NOMO-1 treated with dmso at 0.1 percent for 144 hours (cell line): ENCODE measurements at regions not wholly inside any gene's neighbourhood (a gene's known extent, or its start where the extent isn't known, plus 50 kb on each side); places are given as distances from the start of the nearest gene placed in this dataset.

Experiments used
- DNase-seq: peaks from one replicate; lab custom pipeline; 2025; ENCODE audit not compliant: unreplicated experiment; lab: John Stamatoyannopoulos, UW

GRCh38 chr18:75926811-75927210 lies 499.3 kb upstream of the SMIM21 start:
- DNase-seq = no peak

- DNase-seq = no peak
Measured at GRCh38 chr18:75923169-75923568, 495.7 kb upstream of the SMIM21 start.

DNA sequence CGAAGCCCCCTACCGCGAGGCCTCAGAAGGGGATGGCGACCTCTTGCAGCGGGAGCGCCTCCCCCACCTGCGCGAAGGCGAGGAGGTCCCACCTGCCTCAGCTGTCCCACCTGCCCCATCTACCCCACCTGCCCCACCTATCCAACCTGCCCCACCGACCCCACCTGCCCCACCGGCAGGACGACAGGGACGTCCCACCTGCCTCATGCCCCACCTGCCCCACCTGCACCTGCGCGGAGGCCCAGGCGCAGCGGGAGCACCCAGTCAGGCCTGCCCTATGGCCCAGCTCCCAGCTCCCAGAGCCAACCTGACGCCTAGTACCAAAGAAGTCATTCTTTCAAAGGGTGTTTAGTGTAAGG lies 489.1 kb upstream of the SMIM21 start:
- DNase-seq = no peak

DNA sequence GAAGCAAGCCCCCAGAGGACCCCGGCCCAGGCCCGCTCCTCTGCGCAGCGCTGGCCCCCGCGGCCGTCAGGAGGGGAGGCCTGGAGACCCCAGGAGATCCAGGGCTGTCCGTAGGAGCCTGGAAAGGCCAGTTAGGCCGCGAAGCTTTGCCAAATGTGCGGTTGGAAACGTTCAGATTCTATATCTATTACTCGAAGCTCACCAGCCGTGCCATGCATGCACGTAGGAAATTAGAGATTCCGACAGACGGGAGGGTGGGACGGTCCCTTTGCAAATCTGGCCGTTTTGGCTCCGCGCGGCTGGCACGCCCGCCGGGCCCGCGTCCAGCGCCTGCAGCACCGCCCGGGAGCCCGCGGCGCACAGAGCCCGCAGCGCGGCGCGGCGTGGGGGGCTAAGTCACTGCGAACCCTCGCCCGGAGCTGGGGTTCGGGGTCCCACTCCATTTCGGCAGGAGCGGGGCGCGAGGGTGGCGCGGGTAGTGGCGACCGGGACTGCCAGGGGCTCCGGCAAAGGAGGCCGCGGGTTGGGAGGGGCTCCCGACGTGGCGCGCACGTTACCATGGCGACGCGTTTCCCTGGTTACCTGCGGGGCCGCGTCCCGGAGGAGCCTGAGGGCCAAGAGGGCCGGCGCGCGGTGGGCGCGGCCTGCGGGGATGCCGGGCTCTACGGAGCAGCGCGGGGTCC lies 488.6 kb upstream of the SMIM21 start:
- DNase-seq = no peak

DNA sequence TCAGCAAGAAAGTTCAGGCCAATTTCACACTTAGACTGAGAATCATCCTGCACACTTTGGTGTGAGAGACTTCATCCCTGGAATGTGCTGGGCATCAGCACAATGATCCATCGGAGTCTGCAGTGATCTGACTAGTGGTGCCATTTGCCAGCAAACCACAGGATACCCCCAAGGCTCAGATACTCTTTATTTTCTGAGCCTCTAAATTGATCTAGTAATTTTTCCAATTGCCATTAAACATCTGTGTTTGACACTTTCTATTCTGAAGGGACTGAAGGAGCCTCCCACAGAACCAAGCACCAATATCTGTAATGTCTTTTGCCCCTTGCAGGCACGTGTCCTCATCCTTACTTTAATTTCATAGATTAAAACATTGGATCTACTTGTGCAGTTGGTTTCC lies 485.3 kb upstream of the SMIM21 start:
- DNase-seq = no peak

DNA sequence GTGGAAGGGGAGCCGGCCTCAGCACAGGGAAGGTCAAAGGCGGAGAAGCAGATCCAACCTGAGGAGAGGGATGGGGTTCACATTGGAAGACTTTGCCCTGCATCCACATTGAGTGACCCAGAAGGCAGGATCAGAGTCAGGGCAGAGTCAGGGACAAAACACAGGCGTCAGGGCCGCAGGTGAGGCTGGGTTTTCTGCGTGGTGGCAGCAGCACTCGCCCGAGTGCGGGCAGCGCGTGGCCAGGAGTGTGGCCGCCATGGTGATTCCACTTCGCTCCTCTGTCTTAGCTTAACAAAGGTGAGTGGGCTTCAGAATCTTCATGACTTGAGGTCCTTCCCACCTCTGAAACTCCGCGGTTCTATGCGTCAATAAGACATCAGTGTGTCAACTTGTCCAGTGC lies 476.9 kb upstream of the SMIM21 start:
- DNase-seq = no peak

DNA sequence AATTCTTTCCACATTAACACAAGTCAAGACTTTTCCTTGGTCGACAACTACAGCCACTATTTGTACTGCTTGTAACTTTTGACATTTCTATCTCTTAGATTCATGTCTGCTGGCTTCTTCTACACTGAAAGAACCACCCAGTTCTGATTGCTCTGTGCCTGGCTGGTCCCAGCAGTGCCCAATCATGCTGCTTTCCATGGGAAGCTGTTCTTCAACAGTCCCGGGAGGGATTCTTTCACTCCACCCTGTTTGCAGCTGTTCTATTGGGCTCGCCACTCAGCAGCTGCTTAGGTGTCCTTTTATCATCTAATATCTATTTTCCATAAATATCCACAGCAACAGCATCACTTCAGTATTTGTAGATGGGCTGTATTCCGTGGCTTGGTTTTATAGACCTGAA lies 471.1 kb upstream of the SMIM21 start:
- DNase-seq = no peak

- no peak for DNase-seq
Measured at GRCh38 chr18:75897386-75897785, 469.9 kb upstream of the SMIM21 start.

DNA sequence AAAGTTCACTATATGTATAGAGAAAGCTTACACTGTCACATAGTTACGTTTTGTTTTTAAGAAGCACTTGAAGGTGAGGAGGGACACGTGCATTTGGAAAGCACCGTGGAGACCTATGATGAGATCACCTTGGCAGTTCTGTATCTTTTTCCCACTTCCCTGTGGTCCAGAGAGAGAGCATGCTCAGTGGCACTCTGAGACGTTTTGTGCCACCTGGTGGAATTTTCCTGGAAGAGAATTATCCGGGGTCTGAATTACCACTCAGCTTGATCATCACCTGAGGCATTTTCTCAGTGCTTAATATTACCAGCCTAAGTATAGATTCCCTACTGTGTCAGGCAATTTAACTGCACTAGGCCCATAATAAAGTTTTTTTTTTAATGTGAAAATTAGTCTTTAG lies 469.4 kb upstream of the SMIM21 start:
- no peak for DNase-seq

DNA sequence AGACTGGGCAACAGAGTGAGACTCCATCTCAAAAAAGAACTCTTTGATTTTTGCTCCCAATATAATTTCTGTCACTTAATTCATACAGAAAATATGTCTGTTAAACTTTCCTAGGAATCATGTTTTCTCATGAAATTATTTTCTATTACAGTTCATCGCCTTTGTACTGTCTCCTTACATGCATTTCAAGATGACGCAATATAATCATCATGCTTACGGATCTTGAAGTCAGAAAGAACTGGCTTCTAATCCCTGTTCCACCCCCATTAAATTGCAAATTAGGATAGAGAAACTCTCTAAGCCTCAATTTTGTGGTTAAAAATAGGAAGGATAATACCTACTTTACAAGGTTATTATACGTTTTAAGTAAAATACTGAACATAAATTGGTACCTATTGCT lies 467.6 kb upstream of the SMIM21 start:
- DNase-seq = no peak

GRCh38 chr18:75884728-75885127 lies 457.2 kb upstream of the SMIM21 start:
- DNase-seq = no peak

- no peak for DNase-seq
Measured at GRCh38 chr18:75880925-75881504, 453.5 kb upstream of the SMIM21 start.

DNA sequence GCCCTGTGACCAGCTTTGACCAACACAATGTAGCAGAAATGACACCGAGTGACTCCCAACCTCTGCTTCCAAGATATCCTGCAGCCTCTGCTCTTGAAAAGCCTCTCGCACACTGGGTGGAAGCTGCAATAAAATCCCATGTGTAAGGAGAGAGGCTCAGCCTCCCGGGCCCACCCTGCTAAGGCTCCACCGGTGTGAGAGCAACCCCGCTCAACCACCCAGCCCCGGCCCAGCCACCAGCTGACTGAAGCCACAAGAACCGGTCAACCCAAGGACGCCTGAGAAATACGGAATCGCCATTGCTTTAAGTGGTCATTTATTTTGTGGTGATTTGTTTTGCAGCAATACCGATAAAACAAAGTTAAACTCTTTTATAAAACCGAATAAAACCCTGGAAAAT lies 452.8 kb upstream of the SMIM21 start:
- DNase-seq = no peak

DNA sequence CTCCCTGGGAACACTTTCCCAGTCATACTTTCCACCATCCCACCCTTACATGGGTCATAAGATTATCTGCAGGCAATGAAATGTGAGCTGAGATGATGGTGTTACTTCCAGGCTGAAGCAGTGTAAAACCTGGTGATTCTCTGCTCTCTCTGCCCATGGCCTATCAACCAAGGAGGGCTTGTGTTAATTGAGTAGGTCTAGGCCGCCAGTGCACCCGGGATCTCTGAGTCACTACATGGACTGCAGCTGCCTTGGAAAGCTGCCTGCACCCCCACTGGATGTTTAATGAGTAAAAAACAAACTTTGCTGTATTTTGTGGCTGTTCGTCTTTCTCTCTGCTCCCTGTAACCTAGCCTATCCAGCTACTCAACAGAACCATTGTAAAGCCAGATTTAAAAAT lies 451.7 kb upstream of the SMIM21 start:
- DNase-seq = no peak

DNA sequence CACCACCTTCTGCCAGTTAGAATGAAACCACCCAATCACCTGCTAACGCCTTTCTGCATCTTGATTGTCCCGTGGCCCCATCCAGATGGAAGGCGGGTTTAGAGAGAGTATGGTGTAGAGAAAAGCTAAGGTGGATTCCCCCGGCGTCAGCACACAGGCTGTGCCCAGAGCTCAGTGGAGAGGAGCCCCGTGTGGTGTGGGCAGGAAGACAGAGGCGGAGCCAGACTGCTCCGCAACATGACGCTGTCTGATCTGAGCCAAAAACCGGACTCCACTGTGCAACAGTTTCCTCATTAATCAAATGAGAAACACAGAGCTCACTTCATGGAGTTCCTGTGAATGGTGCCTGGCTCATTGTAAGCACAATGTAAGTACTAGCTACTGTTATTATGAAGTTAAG lies 448.1 kb upstream of the SMIM21 start:
- DNase-seq = no peak

GRCh38 chr18:75874401-75875089 lies 447.0 kb upstream of the SMIM21 start:
- no peak for DNase-seq

DNA sequence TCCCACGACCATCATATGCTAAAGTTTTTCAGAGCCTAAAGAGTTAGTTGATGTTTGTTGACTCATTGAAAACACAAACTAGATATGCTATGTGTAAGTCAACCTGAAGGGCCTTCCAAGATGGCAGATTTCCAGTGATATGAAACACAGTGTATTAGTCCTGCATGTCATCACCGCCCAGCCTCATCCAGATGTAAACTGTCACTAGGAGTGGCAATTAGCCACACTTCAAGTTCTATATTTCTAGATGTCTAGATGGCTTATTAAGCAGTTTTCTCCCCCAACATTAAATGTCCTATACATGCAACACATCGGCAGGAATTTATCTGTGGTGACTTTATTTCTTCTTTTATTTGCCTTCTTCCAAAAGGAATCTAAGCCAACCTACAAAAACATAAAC lies 444.1 kb upstream of the SMIM21 start:
- DNase-seq = no peak

GRCh38 chr18:75869162-75869561 lies 441.7 kb upstream of the SMIM21 start:
- DNase-seq = no peak

DNA sequence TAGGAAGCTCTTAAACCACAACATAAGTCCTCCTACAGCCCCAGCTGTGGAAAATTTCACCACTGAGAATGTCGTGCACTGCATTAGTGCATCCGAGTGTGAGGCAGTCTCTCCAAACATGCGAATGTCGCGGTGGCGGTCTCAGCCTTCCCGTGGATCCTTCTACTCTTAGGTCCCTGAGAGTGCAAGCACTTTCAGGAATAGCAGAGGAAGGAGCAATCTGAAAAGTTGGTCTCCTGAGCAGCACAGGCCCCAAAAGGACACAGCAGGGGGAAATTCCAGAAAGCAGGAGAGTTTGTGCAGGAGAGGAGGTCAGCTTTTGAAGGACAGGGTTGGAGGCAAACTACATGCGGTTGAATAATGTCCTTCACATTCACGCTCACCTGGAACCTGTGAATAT lies 440.5 kb upstream of the SMIM21 start:
- no peak for DNase-seq

DNA sequence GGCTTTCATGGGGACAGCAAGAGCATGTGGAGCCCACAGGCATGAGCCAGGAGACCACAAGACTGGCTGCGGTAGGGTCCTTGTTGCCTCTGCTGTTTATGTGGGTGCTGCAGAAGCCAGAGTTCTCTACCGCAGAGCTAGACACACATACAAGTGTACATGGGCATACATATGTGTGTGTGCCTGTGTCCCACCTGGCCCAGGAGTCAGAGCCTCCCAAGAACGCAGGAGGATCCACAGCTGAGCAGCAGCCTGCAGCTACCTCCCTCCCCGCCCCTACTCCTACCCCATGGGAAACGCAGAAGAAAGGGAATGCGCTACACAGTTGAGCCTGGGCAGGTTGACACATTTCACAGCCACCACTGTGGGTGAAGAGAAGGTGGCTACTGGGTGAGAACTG lies 438.1 kb upstream of the SMIM21 start:
- DNase-seq = no peak

GRCh38 chr18:75864816-75865215 lies 437.3 kb upstream of the SMIM21 start:
- DNase-seq = no peak

DNA sequence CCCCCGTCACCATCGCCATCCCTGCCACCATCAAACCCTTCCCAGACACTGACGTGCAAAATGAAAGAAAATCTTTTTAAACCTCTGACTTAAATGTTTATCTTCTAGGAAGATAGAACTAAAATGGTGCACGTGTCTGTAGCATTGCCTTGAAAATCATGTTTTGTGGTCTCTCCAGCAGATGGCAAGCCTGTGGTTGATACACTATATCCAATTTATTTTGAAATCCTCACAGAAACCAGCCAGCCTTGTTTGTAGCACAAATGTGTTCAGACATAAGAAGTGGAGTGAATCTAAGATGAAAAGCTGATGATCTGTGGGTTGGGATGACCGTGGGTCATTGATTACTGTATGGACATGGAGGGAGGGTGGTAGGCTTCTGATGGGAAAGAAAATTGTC lies 436.2 kb upstream of the SMIM21 start:
- no peak for DNase-seq

DNA sequence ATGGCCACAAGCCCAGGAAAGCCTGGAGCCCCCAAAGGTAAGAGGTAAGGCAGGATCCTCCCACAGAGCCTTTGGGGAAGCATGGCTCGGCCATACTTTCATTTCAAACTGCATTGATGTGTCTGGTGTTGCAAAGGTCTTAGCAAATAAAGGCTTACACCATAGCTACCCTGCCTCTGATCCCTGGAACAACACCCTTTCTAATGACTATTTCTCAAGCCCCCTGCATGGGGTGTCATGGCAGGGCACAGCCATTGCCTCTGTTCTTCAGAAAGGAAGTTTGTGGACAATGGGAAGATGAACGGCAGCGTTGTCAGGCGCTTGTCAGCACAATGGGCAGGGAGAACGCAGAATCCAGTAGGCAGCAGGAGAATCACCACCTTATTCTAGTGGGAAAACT lies 435.0 kb upstream of the SMIM21 start:
- DNase-seq = no peak
